Astrocyte of the spinal cord (primary cell): ENCODE measurements at regions not wholly inside any gene's neighbourhood (a gene's known extent, or its start where the extent isn't known, plus 50 kb on each side); places are given as distances from the start of the nearest gene placed in this dataset.

Experiments used
- DNase-seq: peaks from one replicate; pipeline ENCODE4 v3.0.0; 2011; ENCODE audit warnings: low read depth, low spot score
- H3K4me3 ChIP-seq: 2 replicates; pipeline ENCODE4 v1.5.1; 2011; ENCODE audit warnings: low read depth, mild to moderate bottlenecking, low read length, moderate library complexity
- in situ Hi-C: cut with HindIII; loops from 2 replicates; pipeline ENCODE4 v1.10.0; 2017; ENCODE audit warnings: low sequenced_read_pairs
- TF ChIP-seq, protein P1 (sequence below): IDR thresholded peaks from 2 replicates; pipeline ENCODE4 v1.5.1; 2012; ENCODE audit warnings: low read depth, mild to moderate bottlenecking, low read length, inconsistent platforms

- in situ Hi-C loops, result no loop called here
Observed at GRCh38 chr4:11727903-11728564, 299.3 kb upstream of the HS3ST1 start.

DNA sequence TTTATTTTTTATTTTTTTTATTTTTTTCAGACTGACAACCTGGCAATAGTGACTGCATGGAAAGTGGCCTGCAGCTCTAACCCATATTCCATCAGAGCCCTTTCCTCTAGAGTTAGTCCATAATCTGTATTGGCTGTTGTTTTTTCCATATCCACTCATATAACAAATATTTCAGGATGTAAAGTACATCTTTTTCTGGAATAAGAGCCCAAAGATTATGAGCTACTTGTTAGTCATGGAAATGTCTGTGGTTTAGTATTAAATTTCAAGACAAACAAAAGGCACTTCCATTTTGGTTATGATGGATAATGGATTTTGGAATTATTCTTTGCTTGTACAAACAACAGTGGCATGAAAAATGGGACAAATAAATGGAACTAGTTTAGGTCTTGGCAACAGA, 296.0 kb upstream of the HS3ST1 start:
- TF ChIP-seq, protein P1, sequence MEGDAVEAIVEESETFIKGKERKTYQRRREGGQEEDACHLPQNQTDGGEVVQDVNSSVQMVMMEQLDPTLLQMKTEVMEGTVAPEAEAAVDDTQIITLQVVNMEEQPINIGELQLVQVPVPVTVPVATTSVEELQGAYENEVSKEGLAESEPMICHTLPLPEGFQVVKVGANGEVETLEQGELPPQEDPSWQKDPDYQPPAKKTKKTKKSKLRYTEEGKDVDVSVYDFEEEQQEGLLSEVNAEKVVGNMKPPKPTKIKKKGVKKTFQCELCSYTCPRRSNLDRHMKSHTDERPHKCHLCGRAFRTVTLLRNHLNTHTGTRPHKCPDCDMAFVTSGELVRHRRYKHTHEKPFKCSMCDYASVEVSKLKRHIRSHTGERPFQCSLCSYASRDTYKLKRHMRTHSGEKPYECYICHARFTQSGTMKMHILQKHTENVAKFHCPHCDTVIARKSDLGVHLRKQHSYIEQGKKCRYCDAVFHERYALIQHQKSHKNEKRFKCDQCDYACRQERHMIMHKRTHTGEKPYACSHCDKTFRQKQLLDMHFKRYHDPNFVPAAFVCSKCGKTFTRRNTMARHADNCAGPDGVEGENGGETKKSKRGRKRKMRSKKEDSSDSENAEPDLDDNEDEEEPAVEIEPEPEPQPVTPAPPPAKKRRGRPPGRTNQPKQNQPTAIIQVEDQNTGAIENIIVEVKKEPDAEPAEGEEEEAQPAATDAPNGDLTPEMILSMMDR, result no peak
- in situ Hi-C loops, result no loop called here
- H3K4me3 ChIP-seq, result no peak overlapping the region
- peak; percentile 68 for DNase-seq

More at GRCh38 chr4:11727903-11728564, 299.3 kb upstream of the HS3ST1 start:
- DNase-seq, result no peak
- no peak overlapping the region for H3K4me3 ChIP-seq
- TF ChIP-seq, protein P1, result no peak

DNA sequence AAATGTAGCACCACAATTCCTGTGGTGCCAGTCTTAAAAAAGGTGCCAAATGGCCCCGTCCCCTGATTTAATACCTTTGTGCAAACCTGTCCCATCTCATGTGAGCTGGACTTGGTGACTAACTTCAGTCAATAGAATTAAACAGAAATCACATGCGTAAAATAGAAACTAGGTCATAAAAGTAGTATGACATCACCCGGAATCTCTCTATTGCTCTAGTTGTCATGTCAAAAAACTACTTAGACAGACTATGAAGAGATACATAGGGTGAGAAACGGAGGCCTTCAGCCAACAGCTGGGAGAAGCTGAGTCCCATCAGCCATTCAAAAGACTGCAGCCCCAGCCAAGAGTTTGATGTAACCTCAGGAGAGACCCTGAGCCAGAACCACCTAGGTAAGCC, 293.5 kb upstream of the HS3ST1 start:
- in situ Hi-C loops, result no loop called here
- no peak overlapping the region for H3K4me3 ChIP-seq
- TF ChIP-seq, protein P1, result no peak
- no peak for DNase-seq

GRCh38 chr4:11720292-11720691, 291.6 kb upstream of the HS3ST1 start:
- H3K4me3 ChIP-seq, result no peak overlapping the region
- in situ Hi-C loops, result no loop called here
- peak; percentile 60 for DNase-seq
- TF ChIP-seq, protein P1, result peak; percentile 87

GRCh38 chr4:11719879-11720278, 291.2 kb upstream of the HS3ST1 start:
- H3K4me3 ChIP-seq, result no peak overlapping the region
- DNase-seq, result no peak
- in situ Hi-C loops, result no loop called here
- TF ChIP-seq, protein P1, result no peak

DNA sequence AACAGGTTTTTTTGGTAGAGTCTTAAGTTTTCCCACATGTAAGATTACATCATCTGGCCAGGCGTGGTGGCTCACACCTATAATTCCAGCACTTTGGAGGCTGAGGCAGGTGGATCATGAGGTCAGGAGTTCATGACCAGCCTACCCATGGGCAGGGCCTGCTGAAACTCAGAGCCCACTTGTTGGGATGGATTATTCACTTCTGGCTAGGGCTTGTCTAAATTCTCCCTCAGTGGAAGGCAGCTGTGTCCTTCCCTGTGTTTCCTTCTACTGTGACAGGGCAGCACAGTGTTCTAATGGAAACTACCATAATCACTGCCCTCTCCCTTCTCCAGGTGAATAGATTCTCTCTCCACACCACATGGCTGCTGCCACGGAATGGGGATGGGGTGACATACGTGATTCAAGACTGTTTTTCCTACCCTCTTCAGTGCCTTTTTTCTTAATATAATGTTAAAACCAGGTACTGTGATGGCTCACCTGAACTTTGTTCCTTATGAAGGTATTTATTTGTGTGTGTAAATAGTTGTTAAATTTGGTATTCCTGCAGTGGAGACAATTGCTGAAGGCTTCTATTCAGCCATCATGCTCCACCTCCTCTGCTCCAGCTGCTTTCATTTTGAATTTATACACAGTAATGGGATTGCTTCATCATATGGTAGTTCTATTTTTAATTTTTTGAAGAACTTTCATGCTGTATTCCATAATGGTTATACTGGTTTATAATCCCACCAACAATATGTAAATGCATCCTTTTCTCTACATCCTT, 287.2 kb upstream of the HS3ST1 start:
- TF ChIP-seq, protein P1, result no peak
- DNase-seq, result no peak
- in situ Hi-C loops, result no loop called here
- no peak overlapping the region for H3K4me3 ChIP-seq
